SK-N-DZ (cell line): ENCODE measurements at regions not wholly inside any gene's neighbourhood (a gene's known extent, or its start where the extent isn't known, plus 50 kb on each side); places are given as distances from the start of the nearest gene placed in this dataset.
"Not testable (repeated sequence)": the region's sequence is repeated elsewhere in the genome, so short reads cannot be mapped to it uniquely, and the experiment has no call there.

ENCODE experiments used
- DNase-seq: peaks from one replicate; pipeline ENCODE4 v3.0.0-alpha.2; 2015; ENCODE audit warnings: low spot score

- no peak for DNase-seq
Observed at GRCh38 chr17:5864741-5865657, 205.2 kb upstream of the WSCD1 start.

GRCh38 chr17:5866978-5867377, 203.2 kb upstream of the WSCD1 start:
- no peak for DNase-seq

- DNase-seq: no peak
Observed at GRCh38 chr17:5869041-5869745, 201.0 kb upstream of the WSCD1 start.

GRCh38 chr17:5870231-5870953, 199.8 kb upstream of the WSCD1 start:
- DNase-seq: no peak

GRCh38 chr17:5871666-5872065, 198.5 kb upstream of the WSCD1 start:
- no peak for DNase-seq

GRCh38 chr17:5872831-5873230, 197.3 kb upstream of the WSCD1 start:
- no peak for DNase-seq

- DNase-seq: no peak
Observed at GRCh38 chr17:5873781-5874180, 196.4 kb upstream of the WSCD1 start.

- no peak for DNase-seq
Observed at GRCh38 chr17:5874486-5874885, 195.7 kb upstream of the WSCD1 start.

- no peak for DNase-seq
Observed at GRCh38 chr17:5877366-5877765, 192.8 kb upstream of the WSCD1 start.

- no peak for DNase-seq
Observed at GRCh38 chr17:5877948-5878347, 192.2 kb upstream of the WSCD1 start.

- DNase-seq: no peak
Observed at GRCh38 chr17:5881849-5882248, 188.3 kb upstream of the WSCD1 start.

GRCh38 chr17:5883775-5884665, 186.2 kb upstream of the WSCD1 start:
- DNase-seq: no peak

- DNase-seq: no peak
Observed at GRCh38 chr17:5885336-5885735, 184.8 kb upstream of the WSCD1 start.

- no peak for DNase-seq
Observed at GRCh38 chr17:5888811-5889210, 181.4 kb upstream of the WSCD1 start.

- DNase-seq: no peak
Observed at GRCh38 chr17:5892921-5893675, 177.1 kb upstream of the WSCD1 start.

- DNase-seq: no peak
Observed at GRCh38 chr17:5893741-5894140, 176.4 kb upstream of the WSCD1 start.

- no peak for DNase-seq
Observed at GRCh38 chr17:5895276-5895675, 174.9 kb upstream of the WSCD1 start.

- no peak for DNase-seq
Observed at GRCh38 chr17:5896215-5896614, 174.0 kb upstream of the WSCD1 start.

GRCh38 chr17:5897275-5897911, 172.8 kb upstream of the WSCD1 start:
- no peak for DNase-seq

- DNase-seq: not testable (repeated sequence)
Observed at GRCh38 chr17:5897981-5898380, 172.2 kb upstream of the WSCD1 start.
